IPS DF 6.9 (cell line): ENCODE measurements at regions not wholly inside any gene's neighbourhood (a gene's known extent, or its start where the extent isn't known, plus 50 kb on each side); places are given as distances from the start of the nearest gene placed in this dataset.

Experiments
- DNase-seq: peaks from one replicate; pipeline ENCODE4 v3.0.0-alpha.2; 2013; ENCODE audit warnings: low read depth, low spot score
- H3K27ac ChIP-seq: one replicate; pipeline ENCODE4 v1.5.1; 2013; ENCODE audit warnings: low read length, control low read depth
- H3K27me3 ChIP-seq: 2 replicates; pipeline ENCODE4 v1.6.1; 2013; ENCODE audit warnings: mild to moderate bottlenecking, low read length; ENCODE audit not compliant: control insufficient read depth, insufficient read depth
- H3K36me3 ChIP-seq: 2 replicates; pipeline ENCODE4 v1.6.1; 2013; ENCODE audit warnings: low read length; ENCODE audit not compliant: control insufficient read depth, insufficient read depth
- H3K4me1 ChIP-seq: 2 replicates; pipeline ENCODE4 v1.6.1; 2013; ENCODE audit warnings: low read length; ENCODE audit not compliant: control insufficient read depth, insufficient read depth
- H3K4me3 ChIP-seq: 2 replicates; pipeline ENCODE4 v1.5.1; 2013; ENCODE audit warnings: mild to moderate bottlenecking, low read length
- H3K9me3 ChIP-seq: 2 replicates; pipeline ENCODE4 v1.6.1; 2013; ENCODE audit warnings: low read length, inconsistent platforms; ENCODE audit not compliant: control insufficient read depth, insufficient read depth
- WGBS: extraction: QIAGEN DNeasy Blood & Tissue Kit; methylation state at CpG from one replicate; pipeline ENCODE4 v1.1.7; 2013; ENCODE audit warnings: mixed read lengths, missing lambda C conversion rate; ENCODE audit not compliant: insufficient read length, insufficient coverage; 5-methylcytosine and 5-hydroxymethylcytosine counted together

DNA sequence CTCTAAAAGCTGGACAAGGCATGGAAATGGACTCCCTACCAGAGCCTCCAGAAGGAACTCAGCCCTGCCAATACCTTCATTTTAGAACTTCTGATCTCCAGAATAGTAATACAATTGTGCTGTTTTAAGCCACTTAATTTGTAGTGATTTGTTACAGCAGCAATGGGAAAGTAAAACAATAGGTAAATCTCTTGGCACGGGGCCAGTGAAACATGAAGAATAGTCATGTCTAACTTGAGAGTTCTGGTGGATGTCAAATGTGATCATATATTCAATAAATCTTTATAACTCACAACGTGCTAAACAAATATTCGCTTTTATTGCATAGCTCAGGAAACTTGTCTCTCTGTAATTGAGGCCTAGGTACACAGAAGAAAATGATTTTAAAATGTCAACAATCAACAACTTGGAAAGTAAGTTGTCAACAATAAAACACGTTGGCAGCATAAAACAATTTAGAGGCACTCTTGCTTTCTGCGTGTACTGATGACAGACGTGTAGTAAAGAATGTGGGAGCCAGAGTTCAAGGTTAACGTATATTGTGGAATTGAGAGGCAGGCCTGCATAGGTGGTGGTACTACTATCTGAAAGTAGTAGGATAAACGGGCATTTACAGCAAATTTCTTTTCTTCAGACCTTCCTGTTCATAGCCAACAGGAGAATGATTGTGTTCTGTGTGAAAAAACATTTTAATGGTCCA is 140.5 kb upstream of the OPRM1 start:
- Histone ChIP-seq H3K36me3 (no peaks in the 10 kb centered on the region), H3K4me1 (no peaks in the 10 kb centered on the region), H3K27me3 (no peaks in the 10 kb centered on the region), H3K9me3 (no peaks in the 10 kb centered on the region), H3K4me3 (no peak overlapping the region), H3K27ac (no peak overlapping the region)
- no CpG with 5 or more reads among the region's 8 CpGs for WGBS
- DNase-seq, result no peak

DNA sequence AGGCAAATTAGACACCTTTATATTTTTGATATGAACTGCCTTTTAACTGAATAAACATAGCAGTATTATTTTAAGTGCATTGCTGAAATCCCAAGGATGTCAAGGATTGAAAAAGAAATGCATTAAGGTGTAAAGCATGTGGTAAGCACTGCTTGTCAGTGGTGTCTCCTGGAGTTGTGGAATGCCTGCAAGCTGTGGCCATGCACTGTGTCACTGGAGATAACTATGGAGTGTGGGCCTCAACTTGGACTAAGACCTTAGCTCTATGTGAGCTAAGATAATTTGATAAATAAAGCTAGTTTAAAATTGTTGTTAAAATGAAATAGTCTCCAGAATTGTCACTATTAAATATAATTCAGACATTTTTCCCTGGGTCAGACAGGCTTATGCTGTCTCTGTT is 156.6 kb upstream of the OPRM1 start:
- H3K9me3 ChIP-seq, result no peaks in the 10 kb centered on the region
- no peak for DNase-seq
- no peak overlapping the region for H3K4me3 ChIP-seq
- no peaks in the 10 kb centered on the region for H3K36me3 ChIP-seq
- H3K27me3 ChIP-seq, result no peaks in the 10 kb centered on the region
- H3K27ac ChIP-seq, result no peak overlapping the region
- H3K4me1 ChIP-seq, result no peaks in the 10 kb centered on the region

DNA sequence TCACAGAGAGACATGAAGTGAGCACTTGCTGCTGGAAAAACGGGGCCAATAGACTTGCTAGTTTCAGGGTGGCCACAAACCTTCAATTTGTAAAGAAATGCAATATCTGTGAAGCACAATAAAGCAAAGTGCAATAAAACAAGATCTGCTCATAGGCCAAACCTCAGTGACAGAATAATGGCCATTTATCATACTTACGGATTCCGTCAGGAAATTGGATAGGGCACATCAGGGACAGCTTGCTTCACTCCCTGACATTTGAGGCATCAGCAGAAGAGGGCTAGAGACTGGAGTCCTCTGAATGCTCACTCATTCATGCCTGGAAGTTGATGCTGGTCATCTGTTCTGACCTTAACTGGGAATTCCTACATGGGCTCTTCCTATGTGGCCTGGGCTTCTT is 165.5 kb upstream of the OPRM1 start:
- no peaks in the 10 kb centered on the region for H3K4me1 ChIP-seq
- no peaks in the 10 kb centered on the region for H3K9me3 ChIP-seq
- WGBS, result no CpG with 5 or more reads among the region's 3 CpGs
- no peaks in the 10 kb centered on the region for H3K36me3 ChIP-seq
- H3K27ac ChIP-seq, result no peak overlapping the region
- no peak overlapping the region for H3K4me3 ChIP-seq
- DNase-seq, result no peak
- no peaks in the 10 kb centered on the region for H3K27me3 ChIP-seq

- H3K4me1 ChIP-seq, result no peaks in the 10 kb centered on the region
- no peak for DNase-seq
- no peak overlapping the region for H3K4me3 ChIP-seq
- no peaks in the 10 kb centered on the region for H3K9me3 ChIP-seq
- H3K27ac ChIP-seq, result no peak overlapping the region
- H3K36me3 ChIP-seq, result no peaks in the 10 kb centered on the region
- no peaks in the 10 kb centered on the region for H3K27me3 ChIP-seq
- no CpG with 5 or more reads among the region's 2 CpGs for WGBS
Observed at GRCh38 chr6:153872946-153873345, 166.1 kb upstream of the OPRM1 start.

- no CpG with 5 or more reads among the region's 1 CpG for WGBS
- no peaks in the 10 kb centered on the region for H3K4me1 ChIP-seq
- H3K36me3 ChIP-seq, result no peaks in the 10 kb centered on the region
- no peak overlapping the region for H3K4me3 ChIP-seq
- no peaks in the 10 kb centered on the region for H3K9me3 ChIP-seq
- H3K27ac ChIP-seq, result no peak overlapping the region
- DNase-seq, result no peak
- H3K27me3 ChIP-seq, result no peaks in the 10 kb centered on the region
Observed at GRCh38 chr6:153862927-153863326, 176.1 kb upstream of the OPRM1 start.

DNA sequence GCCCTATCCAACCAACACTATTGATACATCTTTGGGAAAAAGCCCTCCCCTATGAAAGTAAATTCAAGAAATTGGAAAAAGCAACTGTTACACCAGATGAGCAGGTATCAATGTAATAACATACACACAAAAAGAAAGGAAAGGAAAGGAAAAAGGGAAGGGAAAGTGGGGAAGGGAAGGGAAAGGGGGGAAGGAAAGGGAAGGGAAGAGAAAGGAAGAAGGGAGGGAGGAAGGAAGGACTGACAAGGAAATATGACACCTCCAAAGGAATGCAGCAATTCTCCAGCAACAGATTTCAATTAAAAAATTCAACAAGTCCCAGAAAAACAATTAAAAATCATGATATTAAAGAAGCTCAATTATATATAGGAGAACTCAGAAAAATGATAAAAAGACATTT is 176.9 kb upstream of the OPRM1 start:
- no peaks in the 10 kb centered on the region for H3K27me3 ChIP-seq
- no peak overlapping the region for H3K27ac ChIP-seq
- no peaks in the 10 kb centered on the region for H3K36me3 ChIP-seq
- no peaks in the 10 kb centered on the region for H3K9me3 ChIP-seq
- DNase-seq, result no peak
- H3K4me3 ChIP-seq, result no peak overlapping the region
- no peaks in the 10 kb centered on the region for H3K4me1 ChIP-seq

GRCh38 chr6:153858529-153858928 is 180.5 kb upstream of the OPRM1 start:
- H3K27ac ChIP-seq, result no peak overlapping the region
- no CpG with 5 or more reads among the region's 5 CpGs for WGBS

DNA sequence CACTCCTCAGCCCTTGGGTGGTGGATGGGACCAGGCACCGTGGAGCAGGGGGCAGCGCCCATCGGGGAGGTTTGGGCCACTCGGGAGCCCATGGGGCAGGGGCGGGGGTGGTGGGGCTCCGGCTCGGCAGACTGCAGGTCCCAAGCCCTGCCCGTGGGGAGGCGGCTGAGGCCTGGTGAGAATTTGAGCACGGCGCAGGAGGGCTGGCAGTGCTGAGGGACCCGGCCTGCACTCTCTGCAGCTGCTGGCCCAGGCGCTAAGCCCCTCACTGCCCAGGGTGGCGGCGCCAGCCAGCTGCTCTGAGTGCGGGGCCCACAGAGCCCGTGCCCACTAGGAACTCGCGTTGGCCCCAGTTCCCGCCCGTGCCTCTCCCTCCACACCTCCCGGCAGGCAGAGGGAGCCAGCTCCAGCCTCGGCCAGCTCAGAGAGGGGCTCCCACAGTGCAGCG is 182.1 kb upstream of the OPRM1 start:
- no peak for DNase-seq
- Histone ChIP-seq H3K36me3 (no peaks in the 10 kb centered on the region), H3K9me3 (peaks cover 2% of the 10 kb centered on the region; the same call in 1 of the 2 replicates), H3K27ac (no peak overlapping the region), H3K27me3 (no peaks in the 10 kb centered on the region), H3K4me3 (no peak overlapping the region), H3K4me1 (no peaks in the 10 kb centered on the region)
- WGBS, result no CpG with 5 or more reads among the region's 24 CpGs

More at GRCh38 chr6:153858529-153858928, 180.5 kb upstream of the OPRM1 start:
- DNase-seq, result no peak
- no peaks in the 10 kb centered on the region for H3K27me3 ChIP-seq
- H3K36me3 ChIP-seq, result no peaks in the 10 kb centered on the region
- H3K9me3 ChIP-seq, result peaks cover 2% of the 10 kb centered on the region; the same call in 1 of the 2 replicates
- no peak overlapping the region for H3K4me3 ChIP-seq
- H3K4me1 ChIP-seq, result no peaks in the 10 kb centered on the region

GRCh38 chr6:153852481-153852880 is 186.6 kb upstream of the OPRM1 start:
- H3K27me3 ChIP-seq, result no peaks in the 10 kb centered on the region
- no peak overlapping the region for H3K4me3 ChIP-seq
- no peaks in the 10 kb centered on the region for H3K4me1 ChIP-seq
- WGBS, result no CpG with 5 or more reads among the region's 2 CpGs
- no peaks in the 10 kb centered on the region for H3K36me3 ChIP-seq
- no peak overlapping the region for H3K27ac ChIP-seq
- peaks cover 2% of the 10 kb centered on the region; the same call in 1 of the 2 replicates for H3K9me3 ChIP-seq
- DNase-seq, result no peak

- H3K9me3 ChIP-seq, result peaks cover 1% of the 10 kb centered on the region; the same call in 1 of the 2 replicates
- no peaks in the 10 kb centered on the region for H3K27me3 ChIP-seq
- no peak for DNase-seq
- WGBS, result no CpG with 5 or more reads among the region's 3 CpGs
- H3K27ac ChIP-seq, result no peak overlapping the region
- no peaks in the 10 kb centered on the region for H3K4me1 ChIP-seq
- no peak overlapping the region for H3K4me3 ChIP-seq
- H3K36me3 ChIP-seq, result no peaks in the 10 kb centered on the region
Observed at GRCh38 chr6:153852034-153852433, 187.0 kb upstream of the OPRM1 start.

GRCh38 chr6:153849072-153849779 is 189.8 kb upstream of the OPRM1 start:
- Histone ChIP-seq H3K36me3 (no peaks in the 10 kb centered on the region), H3K4me3 (no peak overlapping the region), H3K4me1 (peaks cover 4% of the 10 kb centered on the region; the same call in 1 of the 2 replicates), H3K9me3 (no peaks in the 10 kb centered on the region), H3K27ac (no peak overlapping the region), H3K27me3 (no peaks in the 10 kb centered on the region)
- no peak for DNase-seq
- no CpG with 5 or more reads among the region's 1 CpG for WGBS
